Skin of body (tissue), 1 donor: ENCODE measurements at regions not wholly inside any gene's neighbourhood (a gene's known extent, or its start where the extent isn't known, plus 50 kb on each side); places are given as distances from the start of the nearest gene placed in this dataset.
"Not testable (repeated sequence)": the region's sequence is repeated elsewhere in the genome, so short reads cannot be mapped to it uniquely, and the experiment has no call there.

ENCODE experiments used
- DNase-seq: peaks from one replicate; lab custom pipeline; 2025; lab: John Stamatoyannopoulos, UW

GRCh38 chr5:126027652-126028051 lies 395.6 kb upstream of the GRAMD2B start:
- DNase-seq = no peak

GRCh38 chr5:126028336-126028735 lies 394.9 kb upstream of the GRAMD2B start:
- DNase-seq = no peak

GRCh38 chr5:126029282-126029681 lies 393.9 kb upstream of the GRAMD2B start:
- not testable (repeated sequence) for DNase-seq

- no peak for DNase-seq
Observed at GRCh38 chr5:126030698-126031097, 392.5 kb upstream of the GRAMD2B start.

GRCh38 chr5:126031989-126032716 lies 391.1 kb upstream of the GRAMD2B start:
- DNase-seq = no peak

- no peak for DNase-seq
Observed at GRCh38 chr5:126043688-126044087, 379.5 kb upstream of the GRAMD2B start.

- peak; percentile 88 for DNase-seq
Observed at GRCh38 chr5:126044111-126044668, 379.0 kb upstream of the GRAMD2B start.

- no peak for DNase-seq
Observed at GRCh38 chr5:126044931-126045565, 378.2 kb upstream of the GRAMD2B start.

GRCh38 chr5:126046318-126046717 lies 376.9 kb upstream of the GRAMD2B start:
- DNase-seq = no peak

GRCh38 chr5:126046846-126047571 lies 376.2 kb upstream of the GRAMD2B start:
- DNase-seq = peak; percentile 77

- no peak for DNase-seq
Observed at GRCh38 chr5:126052120-126052519, 371.1 kb upstream of the GRAMD2B start.

- no peak for DNase-seq
Observed at GRCh38 chr5:126052791-126053190, 370.4 kb upstream of the GRAMD2B start.

GRCh38 chr5:126053630-126054029 lies 369.6 kb upstream of the GRAMD2B start:
- no peak for DNase-seq

GRCh38 chr5:126054577-126055347 lies 368.4 kb upstream of the GRAMD2B start:
- no peak for DNase-seq

- no peak for DNase-seq
Observed at GRCh38 chr5:126055348-126055729, 367.9 kb upstream of the GRAMD2B start.

GRCh38 chr5:126056352-126056751 lies 366.9 kb upstream of the GRAMD2B start:
- peak; percentile 78 for DNase-seq

GRCh38 chr5:126056851-126057622 lies 366.2 kb upstream of the GRAMD2B start:
- DNase-seq = no peak

GRCh38 chr5:126058392-126058791 lies 364.8 kb upstream of the GRAMD2B start:
- not testable (repeated sequence) for DNase-seq

- peak; percentile 89 for DNase-seq
Observed at GRCh38 chr5:126062398-126063221, 360.6 kb upstream of the GRAMD2B start.

- DNase-seq = no peak
Observed at GRCh38 chr5:126065061-126065460, 358.1 kb upstream of the GRAMD2B start.
